Gastroesophageal sphincter (tissue), 4 donors: ENCODE measurements at regions not wholly inside any gene's neighbourhood (a gene's known extent, or its start where the extent isn't known, plus 50 kb on each side); places are given as distances from the start of the nearest gene placed in this dataset.

Source experiments
- ATAC-seq: fragments of 150-250 bp; one replicate; pipeline ENCODE4 v1.9.1; 2016; ENCODE audit warnings: mild to moderate bottlenecking, moderate library complexity
- H3K27ac ChIP-seq, 4 donors: fragments of 200-600 bp; sonication (generic) in 3 of 4; 1 replicate in 3 of 4; 2 replicates in 1 of 4; pipeline ENCODE4 v1.5.1; 2016 to 2019
- H3K27me3 ChIP-seq: fragments of 200-600 bp; sonication (generic); one replicate; pipeline ENCODE4 v1.5.1; 2019
- H3K36me3 ChIP-seq, 2 donors: fragments of 200-600 bp; sonication (generic); one replicate each; pipeline ENCODE4 v1.5.1; 2019; ENCODE audit warnings: control low read depth in 1 of 2
- H3K4me1 ChIP-seq, 3 donors: fragments of 200-600 bp; sonication (generic); 1 replicate in 2 of 3; 2 replicates in 1 of 3; pipeline ENCODE4 v1.5.1; 2016 to 2019; ENCODE audit warnings: control low read depth in 2 of 3
- H3K4me3 ChIP-seq, 2 donors: fragments of 200-600 bp; sonication (generic); one replicate each; pipeline ENCODE4 v1.5.1; 2019; ENCODE audit warnings: mild to moderate bottlenecking in 1 of 2, moderate library complexity in 1 of 2
- H3K9me3 ChIP-seq, 3 donors: fragments of 200-600 bp; sonication (generic); one replicate each; pipeline ENCODE4 v1.5.1; 2017 to 2019; ENCODE audit warnings: control low read depth in 2 of 3
- EP300 ChIP-seq: sonication (generic); formaldehyde crosslinking; IDR thresholded peaks from one replicate; pipeline ENCODE4 v1.6.1; 2017; ENCODE audit warnings: antibody characterized with exemption, mild to moderate bottlenecking
- POLR2A ChIP-seq, 2 donors: fragments of 450-650 bp; IDR thresholded peaks; one replicate each; pipeline ENCODE4 v1.6.1; 2017; ENCODE audit warnings: antibody characterized with exemption in 2 of 2, mild to moderate bottlenecking in 2 of 2, moderate library complexity in 1 of 2
- POLR2AphosphoS5 ChIP-seq: sonication (generic); formaldehyde crosslinking; IDR thresholded peaks from one replicate; pipeline ENCODE4 v1.6.1; 2017; ENCODE audit warnings: antibody characterized with exemption
- WGBS, 2 donors: methylation state at CpG; one replicate each; pipeline ENCODE4 v1.1.5; 2018; ENCODE audit warnings: low coverage in 1 of 2; 5-methylcytosine and 5-hydroxymethylcytosine counted together
- TF ChIP-seq, protein P1 (sequence below), 4 experiments: fragments of 200-600 bp in 2 of 4; fragments of 450-650 bp in 2 of 4; sonication (generic) in 1 of 4; IDR thresholded peaks; one replicate each; pipeline ENCODE4 v1.5.1; 2017 to 2019; ENCODE audit warnings: antibody characterized with exemption in 4 of 4, mild to moderate bottlenecking in 2 of 4, moderate library complexity in 2 of 4

DNA sequence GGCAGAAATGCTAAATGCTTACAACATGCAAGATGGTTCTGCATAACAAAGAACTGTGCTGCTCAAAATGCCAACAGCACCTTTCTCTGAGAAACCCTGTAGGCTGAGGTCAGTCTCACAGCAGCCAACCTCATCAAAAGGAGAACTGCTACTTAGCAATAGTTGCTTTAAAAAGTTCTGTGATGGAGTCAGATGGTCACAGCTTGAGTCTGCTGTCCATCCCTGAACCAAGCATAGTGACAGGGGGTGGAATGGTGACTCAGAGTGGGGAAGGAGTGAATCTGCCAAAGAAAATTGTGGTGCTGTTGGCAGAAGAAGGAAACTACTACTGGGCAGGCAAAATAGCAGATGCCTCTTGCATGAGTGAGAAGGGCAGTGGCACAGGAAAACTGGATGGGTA is 106.0 kb upstream of the FAM78B start:
- H3K9me3 ChIP-seq: peaks cover 0 to 20% (median 0%) of the 10 kb centered on the region in 3 donors
- H3K27me3 ChIP-seq: no peaks in the 10 kb centered on the region
- TF ChIP-seq EP300 (no peak), POLR2AphosphoS5 (no peak)
- H3K4me1 ChIP-seq: no peaks in the 10 kb centered on the region
- no peaks in the 10 kb centered on the region for H3K36me3 ChIP-seq
- ATAC-seq: no peak
- no peak overlapping the region for H3K4me3 ChIP-seq
- no peak overlapping the region for H3K27ac ChIP-seq

DNA sequence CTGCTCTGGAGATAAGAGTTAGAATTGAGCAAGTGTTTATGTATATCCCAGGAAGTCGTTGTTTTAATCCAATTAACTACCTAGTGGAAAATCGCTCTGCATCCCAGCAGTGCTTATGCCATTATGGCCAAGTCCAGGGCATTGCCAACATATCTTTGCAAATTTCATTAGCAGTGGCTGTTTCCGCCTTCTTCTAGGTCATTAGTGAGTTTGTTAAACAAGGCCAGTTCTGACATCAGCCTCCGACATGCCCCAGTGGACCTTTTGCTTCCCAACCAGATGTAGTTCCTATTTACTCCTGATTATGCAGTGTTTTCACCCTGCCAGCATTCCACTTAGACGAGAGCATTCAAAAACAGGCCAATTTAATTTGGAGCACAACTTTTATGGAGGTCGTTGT is 106.8 kb upstream of the FAM78B start:
- no peaks in the 10 kb centered on the region for H3K4me1 ChIP-seq
- no peak for ATAC-seq
- no peak for TF ChIP-seq POLR2AphosphoS5
- TF ChIP-seq, protein P1, sequence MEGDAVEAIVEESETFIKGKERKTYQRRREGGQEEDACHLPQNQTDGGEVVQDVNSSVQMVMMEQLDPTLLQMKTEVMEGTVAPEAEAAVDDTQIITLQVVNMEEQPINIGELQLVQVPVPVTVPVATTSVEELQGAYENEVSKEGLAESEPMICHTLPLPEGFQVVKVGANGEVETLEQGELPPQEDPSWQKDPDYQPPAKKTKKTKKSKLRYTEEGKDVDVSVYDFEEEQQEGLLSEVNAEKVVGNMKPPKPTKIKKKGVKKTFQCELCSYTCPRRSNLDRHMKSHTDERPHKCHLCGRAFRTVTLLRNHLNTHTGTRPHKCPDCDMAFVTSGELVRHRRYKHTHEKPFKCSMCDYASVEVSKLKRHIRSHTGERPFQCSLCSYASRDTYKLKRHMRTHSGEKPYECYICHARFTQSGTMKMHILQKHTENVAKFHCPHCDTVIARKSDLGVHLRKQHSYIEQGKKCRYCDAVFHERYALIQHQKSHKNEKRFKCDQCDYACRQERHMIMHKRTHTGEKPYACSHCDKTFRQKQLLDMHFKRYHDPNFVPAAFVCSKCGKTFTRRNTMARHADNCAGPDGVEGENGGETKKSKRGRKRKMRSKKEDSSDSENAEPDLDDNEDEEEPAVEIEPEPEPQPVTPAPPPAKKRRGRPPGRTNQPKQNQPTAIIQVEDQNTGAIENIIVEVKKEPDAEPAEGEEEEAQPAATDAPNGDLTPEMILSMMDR (IDR thresholded peaks at IDR 0.05): no peak
- TF ChIP-seq POLR2A (IDR thresholded peaks at IDR 0.05): no peak
- no peak for TF ChIP-seq EP300
- no peak overlapping the region for H3K27ac ChIP-seq
- H3K36me3 ChIP-seq: no peaks in the 10 kb centered on the region
- 28 to 39% methylated on average over 5 to 6 of the region's 6 CpGs for whole genome bisulfite sequencing, 2 donors
- H3K27me3 ChIP-seq: no peaks in the 10 kb centered on the region
- H3K9me3 ChIP-seq: peaks cover 0 to 23% (median 0%) of the 10 kb centered on the region in 3 donors
- no peak overlapping the region for H3K4me3 ChIP-seq

DNA sequence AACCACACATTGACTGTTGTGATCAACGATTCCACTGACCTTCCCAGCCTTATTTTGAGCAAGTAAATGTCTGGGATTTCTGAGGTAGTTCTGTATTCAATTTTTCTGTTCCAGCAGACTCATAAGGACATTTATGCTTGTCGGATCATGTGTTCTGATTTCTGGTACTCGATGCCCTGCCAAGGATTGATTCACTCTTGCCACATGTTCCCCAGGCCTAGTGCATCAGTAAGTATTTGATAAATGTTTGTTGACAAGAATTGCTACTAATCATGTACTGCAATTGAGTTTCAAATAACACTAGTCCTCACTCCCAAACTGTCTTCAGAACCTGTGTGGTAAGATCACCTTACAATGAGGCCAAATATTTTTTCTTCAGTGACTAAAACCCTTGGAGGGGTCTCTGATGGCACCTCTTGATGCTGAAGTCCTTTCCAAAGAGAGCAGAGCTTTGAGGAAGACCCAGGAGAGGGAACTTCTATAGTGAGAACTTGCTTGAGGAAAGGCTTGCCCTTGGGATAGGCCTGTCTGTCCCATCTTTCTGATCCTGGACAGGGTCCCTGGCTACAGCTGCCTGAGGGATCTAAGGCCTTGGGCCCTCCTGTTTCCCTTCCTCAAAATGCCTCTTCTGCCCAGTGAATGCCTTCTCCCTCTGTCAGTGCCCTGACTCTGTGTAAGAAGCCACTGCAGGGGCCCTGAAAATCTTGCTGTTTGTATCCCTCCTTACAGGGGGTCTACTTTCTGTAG is 115.8 kb upstream of the FAM78B start:
- Histone ChIP-seq H3K27me3 (peaks cover 11% of the 10 kb centered on the region), H3K4me3 (no peak overlapping the region), H3K9me3 (peaks cover 0 to 6% (median 0%) of the 10 kb centered on the region in 3 donors), H3K4me1 (no peaks in the 10 kb centered on the region), H3K27ac (no peak overlapping the region), H3K36me3 (no peaks in the 10 kb centered on the region)
- WGBS, 2 donors: 59 to 75% methylated on average over 3 of the region's 3 CpGs
- TF ChIP-seq, protein P1 (IDR thresholded peaks at IDR 0.05): no peak
- TF ChIP-seq EP300 (no peak), POLR2A (IDR thresholded peaks at IDR 0.05) (no peak), POLR2AphosphoS5 (no peak)
- ATAC-seq: peak; percentile 34

DNA sequence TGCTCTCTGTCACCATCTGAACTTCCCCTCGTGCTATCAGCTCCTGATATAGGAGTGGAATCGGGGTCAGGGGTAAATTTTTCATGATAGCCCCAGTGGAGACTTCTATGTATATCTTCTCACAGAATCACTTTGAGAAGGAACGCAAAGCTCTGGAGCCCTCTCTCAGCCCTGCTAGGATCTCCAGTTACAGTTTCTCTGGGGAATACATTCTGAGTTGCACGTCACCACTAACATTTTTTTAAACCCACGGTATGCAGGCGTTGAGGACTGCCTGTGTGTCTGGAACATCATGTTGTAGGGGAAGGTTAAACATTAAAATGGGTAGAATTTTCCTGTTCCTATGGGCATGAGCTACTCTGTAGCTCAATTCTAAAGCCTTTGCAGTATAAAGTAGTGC is 116.4 kb upstream of the FAM78B start:
- peaks cover 11% of the 10 kb centered on the region for H3K27me3 ChIP-seq
- no peak overlapping the region for H3K27ac ChIP-seq
- no peak for ATAC-seq
- no peaks in the 10 kb centered on the region for H3K4me1 ChIP-seq
- 44 to 80% methylated on average over 1 to 4 of the region's 6 CpGs for WGBS, 2 donors
- H3K4me3 ChIP-seq: no peak overlapping the region
- H3K9me3 ChIP-seq: peaks cover 0 to under 1% (median 0%) of the 10 kb centered on the region in 3 donors
- TF ChIP-seq, protein P1 (IDR thresholded peaks at IDR 0.05): no peak
- no peak for TF ChIP-seq EP300
- no peak for TF ChIP-seq POLR2AphosphoS5
- TF ChIP-seq POLR2A (IDR thresholded peaks at IDR 0.05): no peak
- no peaks in the 10 kb centered on the region for H3K36me3 ChIP-seq

DNA sequence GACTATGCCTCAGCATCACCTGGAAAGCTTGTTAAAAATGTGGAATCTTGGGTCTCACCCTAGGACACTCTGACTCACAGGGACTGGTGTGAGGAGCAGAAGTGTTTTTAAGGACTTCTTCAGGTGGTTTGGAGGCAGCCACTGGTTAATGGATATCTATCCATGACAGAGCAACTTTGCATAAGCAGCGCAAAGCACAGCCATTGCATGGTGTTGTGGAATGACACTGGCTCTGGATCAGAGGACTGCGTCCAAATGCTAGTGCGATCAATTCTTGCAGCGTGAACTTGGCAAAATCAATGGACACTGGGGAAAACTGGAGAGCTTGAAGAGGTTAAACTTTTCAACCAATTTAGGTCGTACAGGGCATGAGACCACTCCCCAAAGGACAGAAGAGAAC is 116.8 kb upstream of the FAM78B start:
- no peak for ATAC-seq
- WGBS, 2 donors: 90 to 100% methylated on average over 2 to 5 of the region's 5 CpGs
- H3K4me1 ChIP-seq: no peaks in the 10 kb centered on the region
- no peaks in the 10 kb centered on the region for H3K9me3 ChIP-seq
- peaks cover 11% of the 10 kb centered on the region for H3K27me3 ChIP-seq
- H3K36me3 ChIP-seq: no peaks in the 10 kb centered on the region
- H3K4me3 ChIP-seq: no peak overlapping the region
- TF ChIP-seq POLR2A (IDR thresholded peaks at IDR 0.05) (no peak), POLR2AphosphoS5 (no peak), EP300 (no peak)
- TF ChIP-seq, protein P1 (IDR thresholded peaks at IDR 0.05): no peak
- H3K27ac ChIP-seq: no peak overlapping the region
